T-helper 2 cell treated with Interferon-gamma antibody and Interleukin-4, amounts not matched to agents 5 μg/mL and 100 μg/mL, for 36 hours (primary cell): ENCODE measurements at regions not wholly inside any gene's neighbourhood (a gene's known extent, or its start where the extent isn't known, plus 50 kb on each side); places are given as distances from the start of the nearest gene placed in this dataset.

ENCODE experiments used
- DNase-seq: peaks from one replicate; pipeline ENCODE4 v3.0.0; 2021; ENCODE audit warnings: low spot score
- H3K27ac Mint-ChIP-seq: one replicate; pipeline ENCODE4 v1.8.0; 2021; ENCODE audit warnings: mild to moderate bottlenecking, mixed read lengths
- H3K27me3 Mint-ChIP-seq: one replicate; pipeline ENCODE4 v1.8.0; 2021; ENCODE audit warnings: low read depth, mixed read lengths
- H3K36me3 Mint-ChIP-seq: one replicate; pipeline ENCODE4 v1.8.0; 2021; ENCODE audit warnings: low read depth, mixed read lengths
- H3K4me1 Mint-ChIP-seq: one replicate; pipeline ENCODE4 v1.8.0; 2021; ENCODE audit warnings: low read depth, mixed read lengths
- H3K4me3 Mint-ChIP-seq: one replicate; pipeline ENCODE4 v1.8.0; 2022; ENCODE audit warnings: mild to moderate bottlenecking, moderate library complexity, mixed read lengths
- H3K9me3 Mint-ChIP-seq: one replicate; pipeline ENCODE4 v1.8.0; 2021; ENCODE audit warnings: mixed read lengths

DNA sequence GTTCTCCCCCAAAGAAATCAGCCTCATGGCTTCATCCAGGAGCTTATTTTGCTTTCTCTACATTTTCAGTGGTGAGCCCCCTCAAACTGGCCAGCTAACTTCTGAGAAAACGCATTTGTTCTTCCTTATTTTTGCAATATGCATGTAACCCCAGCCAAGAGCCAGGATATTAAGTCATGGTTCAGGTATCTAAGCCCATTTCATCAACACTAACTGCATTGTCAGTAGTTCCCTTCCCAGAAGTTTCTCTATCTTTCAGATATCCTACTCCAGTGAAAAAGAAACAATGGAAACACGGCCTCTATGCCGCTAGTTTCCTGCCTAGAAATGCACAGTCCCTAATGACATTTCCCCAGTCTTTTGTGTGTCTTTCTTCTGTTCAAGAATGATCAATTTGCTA is 102.8 kb upstream of the RASSF8 start:
- H3K27me3 Mint-ChIP-seq = no peaks in the 10 kb centered on the region
- H3K9me3 Mint-ChIP-seq = no peaks in the 10 kb centered on the region
- no peaks in the 10 kb centered on the region for H3K36me3 Mint-ChIP-seq
- no peak overlapping the region for H3K4me3 Mint-ChIP-seq
- H3K4me1 Mint-ChIP-seq = peaks cover 3% of the 10 kb centered on the region
- DNase-seq = no peak
- H3K27ac Mint-ChIP-seq = no peak overlapping the region

DNA sequence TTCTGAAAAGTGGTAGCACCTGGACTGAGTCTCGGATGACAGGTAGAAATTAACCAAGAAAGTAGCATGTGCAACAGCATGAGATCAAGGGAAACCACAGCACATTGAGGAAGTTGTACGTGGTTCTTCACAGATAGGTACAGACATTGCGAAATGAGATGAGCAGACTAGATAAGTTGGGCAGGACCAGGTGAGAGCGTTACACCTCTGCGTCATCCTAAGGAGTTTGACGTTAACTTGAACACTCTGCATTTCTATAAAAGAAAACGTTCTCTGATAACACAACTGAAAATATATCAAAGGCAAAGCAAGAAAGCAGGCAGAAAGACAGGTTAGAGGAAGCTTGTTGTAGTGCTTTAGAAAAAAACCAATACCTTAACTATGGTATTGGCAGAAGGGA is 98.5 kb upstream of the RASSF8 start:
- DNase-seq = no peak
- Mint-ChIP-seq H3K4me3 (no peak overlapping the region), H3K4me1 (peaks cover 3% of the 10 kb centered on the region), H3K36me3 (no peaks in the 10 kb centered on the region), H3K9me3 (no peaks in the 10 kb centered on the region), H3K27ac (no peak overlapping the region), H3K27me3 (peaks cover 7% of the 10 kb centered on the region)

- no peak overlapping the region for H3K27ac Mint-ChIP-seq
- peaks cover 7% of the 10 kb centered on the region for H3K27me3 Mint-ChIP-seq
- no peak overlapping the region for H3K4me3 Mint-ChIP-seq
- H3K36me3 Mint-ChIP-seq = no peaks in the 10 kb centered on the region
- DNase-seq = no peak
- H3K9me3 Mint-ChIP-seq = no peaks in the 10 kb centered on the region
- H3K4me1 Mint-ChIP-seq = peaks cover 3% of the 10 kb centered on the region
These were observed 97.3 kb upstream of the RASSF8 start for GRCh38 chr12:25861226-25861625.

DNA sequence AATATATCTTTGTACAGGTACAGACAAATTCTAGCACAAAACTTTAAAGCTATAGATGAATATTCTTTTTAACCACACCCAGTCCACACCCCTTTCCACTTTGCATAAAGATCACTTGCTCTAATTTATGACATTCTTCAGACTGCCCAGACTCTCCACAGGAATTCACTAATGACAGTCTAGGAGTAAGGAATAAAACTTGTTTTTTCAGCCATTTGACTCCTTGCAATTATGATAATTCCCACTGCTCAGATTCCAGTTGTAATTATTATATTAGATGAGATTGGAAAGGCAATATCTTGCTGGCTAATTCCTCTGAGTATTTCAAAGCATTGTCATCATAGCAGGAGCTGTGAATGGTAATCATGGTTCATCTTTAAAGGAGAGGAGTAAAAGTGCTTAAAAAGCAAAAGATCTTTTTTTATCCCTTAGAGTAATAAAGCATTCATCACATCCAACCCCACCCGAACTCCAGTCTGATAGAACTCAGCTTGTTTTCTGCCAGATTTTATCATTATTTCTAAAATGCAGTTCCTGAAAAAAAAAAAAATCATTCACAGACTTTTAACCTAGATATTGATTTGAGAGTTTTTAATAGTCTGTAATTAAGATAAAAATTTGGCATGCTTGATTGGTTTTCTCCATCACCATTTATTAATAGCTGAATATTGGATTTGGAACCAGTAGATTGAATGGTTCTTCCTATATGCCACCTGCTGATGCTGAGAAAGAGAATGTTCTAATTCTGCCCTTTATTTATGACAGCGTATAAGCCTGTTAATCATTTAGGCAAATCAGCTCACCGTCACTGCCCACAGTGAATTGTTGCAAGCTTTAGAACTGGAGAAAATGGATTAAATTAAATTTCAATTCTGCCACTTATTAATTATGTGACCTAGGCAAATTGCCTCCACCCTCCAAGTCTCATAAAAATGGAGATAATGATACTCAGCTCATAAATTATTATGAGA is 93.9 kb upstream of the RASSF8 start:
- DNase-seq = no peak
- no peaks in the 10 kb centered on the region for H3K36me3 Mint-ChIP-seq
- peaks cover 7% of the 10 kb centered on the region for H3K27me3 Mint-ChIP-seq
- no peaks in the 10 kb centered on the region for H3K9me3 Mint-ChIP-seq
- no peak overlapping the region for H3K4me3 Mint-ChIP-seq
- no peak overlapping the region for H3K27ac Mint-ChIP-seq
- peaks cover 3% of the 10 kb centered on the region for H3K4me1 Mint-ChIP-seq

GRCh38 chr12:25866586-25867378 is 91.7 kb upstream of the RASSF8 start:
- Mint-ChIP-seq H3K9me3 (no peaks in the 10 kb centered on the region), H3K27ac (no peak overlapping the region), H3K4me1 (no peaks in the 10 kb centered on the region), H3K27me3 (peaks cover 2% of the 10 kb centered on the region), H3K36me3 (no peaks in the 10 kb centered on the region), H3K4me3 (no peak overlapping the region)
- no peak for DNase-seq

DNA sequence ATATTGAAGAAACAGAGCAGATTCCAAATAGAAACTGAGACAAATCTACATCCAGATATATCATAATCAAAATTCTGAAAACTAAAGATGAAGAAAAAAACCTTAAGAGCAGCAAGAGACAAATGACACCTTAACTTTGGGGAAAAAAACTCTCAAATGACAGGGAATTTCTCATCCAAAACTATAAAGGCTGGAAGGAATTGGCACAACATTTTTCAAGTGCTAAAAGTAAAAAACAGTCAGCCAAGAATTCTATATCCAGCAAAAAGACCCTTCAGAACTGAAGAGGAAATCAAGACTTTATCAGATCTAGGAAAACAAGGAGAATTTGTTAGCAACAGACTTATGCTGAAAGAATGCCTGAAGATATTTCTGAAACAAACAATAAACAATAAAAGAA is 90.3 kb upstream of the RASSF8 start:
- no peaks in the 10 kb centered on the region for H3K36me3 Mint-ChIP-seq
- H3K27me3 Mint-ChIP-seq = no peaks in the 10 kb centered on the region
- no peaks in the 10 kb centered on the region for H3K9me3 Mint-ChIP-seq
- DNase-seq = no peak
- no peak overlapping the region for H3K4me3 Mint-ChIP-seq
- no peaks in the 10 kb centered on the region for H3K4me1 Mint-ChIP-seq
- H3K27ac Mint-ChIP-seq = no peak overlapping the region

- no peak for DNase-seq
- H3K27ac Mint-ChIP-seq = no peak overlapping the region
- no peaks in the 10 kb centered on the region for H3K36me3 Mint-ChIP-seq
- no peaks in the 10 kb centered on the region for H3K4me1 Mint-ChIP-seq
- no peaks in the 10 kb centered on the region for H3K9me3 Mint-ChIP-seq
- no peak overlapping the region for H3K4me3 Mint-ChIP-seq
- H3K27me3 Mint-ChIP-seq = no peaks in the 10 kb centered on the region
These were observed 86.3 kb upstream of the RASSF8 start for GRCh38 chr12:25872137-25872536.

GRCh38 chr12:25875661-25876060 is 82.8 kb upstream of the RASSF8 start:
- H3K27ac Mint-ChIP-seq = no peak overlapping the region

DNA sequence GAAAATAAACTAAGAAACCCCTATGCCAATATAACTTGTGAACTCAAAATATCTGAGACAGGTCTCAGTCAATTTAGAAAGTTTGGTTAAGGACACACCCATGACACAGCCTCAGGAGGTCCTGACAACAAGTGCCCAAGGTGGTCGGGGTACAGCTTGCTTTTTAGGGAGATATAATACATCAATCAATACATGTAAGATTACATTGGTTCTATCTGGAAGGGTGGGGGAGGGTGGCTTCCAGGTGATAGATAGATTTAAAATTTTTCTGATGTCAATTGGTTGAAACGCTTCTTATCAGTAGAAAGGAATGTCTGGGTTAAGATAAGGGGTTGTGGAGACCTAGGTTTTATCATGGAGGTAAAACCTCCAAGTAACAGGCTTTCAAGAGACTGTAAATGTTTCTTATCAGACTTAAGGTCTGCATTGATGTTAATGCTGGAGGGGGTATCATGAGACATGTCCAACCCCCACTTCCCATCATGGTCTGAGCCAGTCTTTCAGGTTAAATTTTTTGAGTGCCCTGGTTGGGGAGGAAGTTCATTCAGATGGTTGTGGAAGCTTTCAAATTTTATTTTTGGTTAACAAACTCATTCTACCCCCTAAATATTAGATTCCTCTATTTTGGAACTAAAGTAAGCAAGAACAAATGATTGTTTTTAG is 82.0 kb upstream of the RASSF8 start:
- no peak overlapping the region for H3K4me3 Mint-ChIP-seq
- no peaks in the 10 kb centered on the region for H3K27me3 Mint-ChIP-seq
- no peaks in the 10 kb centered on the region for H3K36me3 Mint-ChIP-seq
- no peaks in the 10 kb centered on the region for H3K4me1 Mint-ChIP-seq
- no peaks in the 10 kb centered on the region for H3K9me3 Mint-ChIP-seq
- no peak overlapping the region for H3K27ac Mint-ChIP-seq
- DNase-seq = no peak

More at GRCh38 chr12:25875661-25876060, 82.8 kb upstream of the RASSF8 start:
- Mint-ChIP-seq H3K36me3 (no peaks in the 10 kb centered on the region), H3K9me3 (no peaks in the 10 kb centered on the region), H3K4me1 (no peaks in the 10 kb centered on the region), H3K4me3 (no peak overlapping the region), H3K27me3 (no peaks in the 10 kb centered on the region)
- no peak for DNase-seq

DNA sequence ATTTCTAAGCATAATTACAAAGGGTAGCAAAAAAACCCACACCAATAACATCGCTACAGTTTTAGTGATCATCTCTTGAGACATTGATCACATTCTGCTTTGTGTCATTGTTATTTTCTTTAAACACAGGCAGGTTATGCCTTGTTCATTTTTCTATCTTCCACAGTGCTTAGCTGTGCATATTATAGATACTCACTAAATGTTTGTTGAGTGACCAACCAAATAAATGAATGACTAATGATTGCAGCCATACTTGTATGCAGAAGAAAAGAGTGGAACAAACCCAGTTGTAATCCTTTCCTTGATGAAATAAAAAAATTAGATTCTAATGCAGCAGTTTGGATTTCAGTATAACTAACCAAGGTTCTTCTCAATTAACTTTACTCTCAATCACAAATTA is 81.0 kb upstream of the RASSF8 start:
- Mint-ChIP-seq H3K27me3 (no peaks in the 10 kb centered on the region), H3K4me1 (no peaks in the 10 kb centered on the region), H3K36me3 (no peaks in the 10 kb centered on the region), H3K27ac (no peak overlapping the region), H3K4me3 (no peak overlapping the region), H3K9me3 (no peaks in the 10 kb centered on the region)
- DNase-seq = no peak

GRCh38 chr12:25882266-25882665 is 76.2 kb upstream of the RASSF8 start:
- Mint-ChIP-seq H3K27ac (no peak overlapping the region), H3K4me1 (no peaks in the 10 kb centered on the region), H3K36me3 (no peaks in the 10 kb centered on the region), H3K9me3 (no peaks in the 10 kb centered on the region), H3K27me3 (no peaks in the 10 kb centered on the region), H3K4me3 (no peak overlapping the region)
- no peak for DNase-seq

GRCh38 chr12:25883026-25883916 is 75.2 kb upstream of the RASSF8 start:
- H3K4me3 Mint-ChIP-seq = no peak overlapping the region
- no peaks in the 10 kb centered on the region for H3K27me3 Mint-ChIP-seq
- H3K4me1 Mint-ChIP-seq = no peaks in the 10 kb centered on the region
- H3K9me3 Mint-ChIP-seq = no peaks in the 10 kb centered on the region
- no peaks in the 10 kb centered on the region for H3K36me3 Mint-ChIP-seq
- DNase-seq = no peak
- no peak overlapping the region for H3K27ac Mint-ChIP-seq
